HG03159 (cell line): ENCODE measurements at regions not wholly inside any gene's neighbourhood (a gene's known extent, or its start where the extent isn't known, plus 50 kb on each side); places are given as distances from the start of the nearest gene placed in this dataset.
"Not testable (repeated sequence)": the region's sequence is repeated elsewhere in the genome, so short reads cannot be mapped to it uniquely, and the experiment has no call there.

Experiments
- ATAC-seq: cut with Tn5 transposase; IDR thresholded peaks from one replicate; pipeline ENCODE4 v1.9.1; 2021; ENCODE audit warnings: mild to moderate bottlenecking, moderate library complexity; ENCODE audit not compliant: unreplicated experiment

DNA sequence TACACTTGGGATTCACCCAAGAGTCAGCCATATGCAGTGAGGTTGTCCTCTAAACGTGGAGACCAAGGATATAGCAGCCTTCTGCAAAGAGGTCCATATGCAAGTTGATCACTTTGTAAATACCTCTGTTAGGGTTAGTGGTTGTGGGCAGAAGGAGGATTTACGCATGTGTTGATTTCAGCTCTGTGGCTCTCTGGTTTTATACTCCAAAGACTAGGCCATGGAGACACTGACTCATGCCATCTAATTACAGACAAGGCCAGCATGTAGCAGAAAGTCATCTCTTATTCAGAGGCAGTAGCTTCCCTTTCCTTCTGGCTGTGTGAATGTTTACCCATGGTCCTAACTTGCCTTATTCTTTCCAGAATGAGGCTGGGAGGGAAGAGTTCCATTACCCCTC lies 140.9 kb upstream of the GOLGA6L4 start:
- not testable (repeated sequence) for ATAC-seq

DNA sequence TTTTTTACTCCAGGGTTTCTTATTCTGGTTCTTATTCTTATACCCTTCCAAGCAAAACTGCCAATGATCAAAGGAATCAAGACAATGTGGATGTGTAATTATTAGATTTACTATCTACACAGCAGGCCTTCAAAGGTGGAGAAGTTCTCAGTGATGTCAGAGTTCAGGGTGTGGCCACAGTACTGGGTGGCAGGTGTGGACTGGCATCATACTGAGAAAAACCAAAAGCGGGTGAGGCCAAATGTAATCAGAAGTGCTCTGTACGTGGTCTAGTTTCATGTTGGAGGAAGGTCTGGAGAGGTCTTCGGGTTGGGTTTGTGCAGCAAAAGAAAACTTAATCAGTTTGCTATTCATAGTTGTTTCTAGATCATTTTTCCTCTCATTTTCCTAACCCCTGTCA lies 138.5 kb upstream of the GOLGA6L4 start:
- not testable (repeated sequence) for ATAC-seq

DNA sequence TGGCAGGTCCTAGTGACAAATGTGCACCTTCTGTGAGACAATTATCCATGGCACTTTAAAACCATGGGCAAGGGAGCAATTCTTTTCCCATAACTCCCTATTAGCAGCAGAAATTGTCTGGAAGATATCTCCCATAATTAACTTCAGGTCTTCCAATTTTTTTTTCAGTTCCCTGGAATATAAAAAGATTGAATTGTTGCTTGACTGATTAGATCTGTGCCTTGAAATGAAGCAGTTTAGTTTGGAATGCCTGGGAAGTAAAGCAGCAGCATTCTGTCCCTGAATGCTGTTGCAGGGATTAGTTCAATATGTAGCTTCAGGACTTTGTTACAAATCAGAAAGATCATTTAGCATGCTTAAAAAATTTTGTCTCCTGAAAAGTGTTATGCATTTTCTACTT lies 137.0 kb upstream of the GOLGA6L4 start:
- ATAC-seq, result no peak

DNA sequence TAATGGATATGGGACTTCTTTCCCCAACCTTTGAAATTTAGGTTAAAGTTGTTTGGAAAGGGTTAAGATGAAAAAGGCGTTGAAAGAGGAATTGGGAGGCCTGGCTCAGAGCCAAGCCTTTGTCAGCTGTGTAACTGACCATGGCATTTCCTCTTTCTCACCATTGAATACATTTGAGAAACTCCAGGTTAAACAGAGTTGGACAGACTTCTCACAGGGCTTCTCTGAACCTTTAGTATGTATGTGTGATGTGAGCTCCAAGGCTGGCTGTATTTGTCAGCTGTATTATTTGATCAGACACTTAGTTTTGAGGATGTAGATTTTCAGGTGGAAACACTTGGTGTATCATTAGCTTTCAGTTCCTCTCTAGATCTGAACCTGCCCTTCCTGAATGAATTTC lies 136.4 kb upstream of the GOLGA6L4 start:
- ATAC-seq, result peak; percentile 74

DNA sequence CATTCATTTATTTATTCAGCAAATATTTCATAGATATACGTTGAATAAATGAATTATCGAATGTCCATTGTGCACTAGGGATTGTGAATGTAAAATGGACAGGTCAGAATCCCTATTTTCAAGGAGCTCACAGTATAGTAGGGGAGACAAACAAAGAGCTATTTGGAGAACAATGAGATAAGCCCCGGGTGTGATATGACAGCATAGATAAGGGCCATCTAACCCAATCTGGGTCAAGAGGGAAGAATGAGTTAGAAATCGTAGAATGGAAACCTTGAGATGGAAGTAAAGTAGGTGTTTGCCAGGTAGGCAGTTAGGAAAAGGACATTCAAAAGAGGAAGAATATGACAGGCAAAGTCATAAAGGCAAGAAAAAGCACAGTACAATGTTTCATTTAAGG lies 132.2 kb upstream of the GOLGA6L4 start:
- ATAC-seq, result no peak

DNA sequence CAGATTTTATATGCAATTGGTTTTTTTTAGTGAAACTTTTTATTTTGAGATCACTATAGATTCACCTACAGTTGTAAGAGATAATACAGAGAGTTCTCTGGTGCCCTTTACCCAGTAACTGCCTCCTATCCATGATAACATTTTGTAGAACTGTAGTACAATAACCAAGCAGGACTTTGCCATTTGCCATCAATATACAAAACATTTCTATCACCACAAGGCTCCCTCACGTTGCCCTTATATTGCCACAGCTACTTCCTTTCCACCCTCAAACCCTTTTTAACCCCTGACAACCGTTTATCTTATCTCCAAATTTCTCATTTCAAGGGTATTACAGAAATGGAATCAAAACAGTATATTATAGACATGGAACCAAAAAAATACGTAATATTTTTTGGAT lies 130.7 kb upstream of the GOLGA6L4 start:
- ATAC-seq, result no peak

DNA sequence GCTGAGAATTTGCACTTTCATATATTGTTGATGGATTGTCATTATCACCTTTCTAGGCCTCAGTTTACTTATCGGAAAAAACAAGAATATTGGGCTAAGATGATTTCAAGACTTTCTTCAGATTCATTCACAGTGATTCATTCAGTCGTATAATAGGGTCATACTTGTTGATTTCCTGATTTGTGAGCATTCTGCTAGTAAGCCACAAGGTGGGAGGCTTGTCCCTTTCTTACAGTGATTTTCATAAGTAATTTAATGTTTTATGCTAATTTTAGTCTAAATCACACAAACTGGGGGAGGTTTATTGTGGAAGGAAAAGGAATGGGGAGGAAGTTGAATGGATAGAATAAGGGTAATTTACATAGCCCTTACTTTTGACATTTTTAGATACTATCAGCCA lies 126.8 kb upstream of the GOLGA6L4 start:
- ATAC-seq, result no peak

DNA sequence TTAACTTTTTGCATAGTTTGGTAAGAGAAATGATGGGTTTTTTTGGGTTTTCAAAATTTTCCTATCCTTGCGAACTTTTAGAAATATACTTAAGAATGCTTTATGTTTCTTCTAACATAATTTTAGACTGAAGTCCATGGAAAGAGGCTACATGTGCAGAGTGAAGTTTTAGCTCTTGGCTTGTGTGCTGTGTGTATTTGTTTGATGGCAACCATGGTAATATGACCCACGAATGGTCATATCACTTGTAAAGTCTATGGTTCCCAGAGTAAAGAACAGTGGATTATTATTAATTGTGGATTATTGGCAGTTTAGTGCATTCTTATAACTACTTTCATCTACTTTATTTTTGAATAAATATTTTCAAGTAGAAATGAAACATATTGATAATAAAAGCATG lies 124.0 kb upstream of the GOLGA6L4 start:
- no peak for ATAC-seq

DNA sequence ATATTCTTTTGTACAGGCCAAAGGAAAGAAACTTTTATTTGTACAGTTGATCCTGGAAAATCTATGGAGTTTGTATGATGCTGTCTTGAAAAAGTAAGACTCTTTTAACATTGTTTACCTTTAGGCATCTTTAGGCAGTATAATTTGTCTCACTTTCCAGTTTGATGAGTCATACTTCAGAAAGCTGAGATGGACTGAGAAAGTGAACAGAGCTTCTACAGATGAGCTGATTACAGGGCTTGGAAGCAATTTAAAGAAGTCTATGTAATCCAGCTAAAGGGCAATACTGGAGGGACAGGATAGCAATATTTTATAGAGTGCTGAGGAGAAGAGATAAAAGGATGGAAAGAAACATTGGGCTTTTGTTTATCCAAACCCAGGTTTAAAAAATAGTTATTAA lies 123.5 kb upstream of the GOLGA6L4 start:
- no peak for ATAC-seq

DNA sequence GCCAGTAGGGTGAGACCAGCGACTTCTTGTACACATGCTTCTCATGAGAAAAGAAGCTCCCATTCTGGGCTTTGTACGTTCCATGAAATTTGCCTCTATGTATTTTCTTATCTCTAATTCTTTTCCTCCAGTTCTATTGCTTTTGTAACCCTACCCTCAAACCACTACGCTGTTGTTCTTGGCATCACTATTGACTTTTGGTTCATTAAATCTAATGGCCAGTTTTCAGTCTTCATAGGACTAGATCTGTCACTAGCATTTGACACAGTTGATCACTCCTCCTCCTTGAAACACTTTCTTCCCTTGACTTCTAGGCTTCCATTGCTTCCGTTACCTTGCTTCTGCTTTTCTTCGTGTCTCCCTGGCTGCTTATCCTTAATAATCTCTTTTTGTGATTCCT lies 121.7 kb upstream of the GOLGA6L4 start:
- ATAC-seq, result no peak

DNA sequence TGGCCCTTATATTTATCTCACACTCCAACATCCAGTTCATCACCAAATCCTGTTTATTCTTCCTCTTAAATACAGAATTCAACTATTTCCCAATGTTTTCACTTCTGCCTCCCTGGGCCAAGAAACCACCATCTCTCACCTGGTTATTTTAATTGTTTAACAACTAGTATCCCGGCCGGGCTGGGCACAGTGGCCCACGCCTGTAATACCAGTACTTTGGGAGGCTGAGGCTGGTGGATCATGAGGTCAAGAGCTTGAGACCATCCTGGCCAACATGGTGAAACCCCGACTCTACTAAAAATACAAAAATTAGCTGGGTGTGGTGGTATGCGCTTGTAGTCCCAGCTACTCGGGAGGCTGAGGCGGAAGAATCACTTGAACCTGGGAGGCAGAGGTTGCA lies 120.9 kb upstream of the GOLGA6L4 start:
- ATAC-seq, result not testable (repeated sequence)

DNA sequence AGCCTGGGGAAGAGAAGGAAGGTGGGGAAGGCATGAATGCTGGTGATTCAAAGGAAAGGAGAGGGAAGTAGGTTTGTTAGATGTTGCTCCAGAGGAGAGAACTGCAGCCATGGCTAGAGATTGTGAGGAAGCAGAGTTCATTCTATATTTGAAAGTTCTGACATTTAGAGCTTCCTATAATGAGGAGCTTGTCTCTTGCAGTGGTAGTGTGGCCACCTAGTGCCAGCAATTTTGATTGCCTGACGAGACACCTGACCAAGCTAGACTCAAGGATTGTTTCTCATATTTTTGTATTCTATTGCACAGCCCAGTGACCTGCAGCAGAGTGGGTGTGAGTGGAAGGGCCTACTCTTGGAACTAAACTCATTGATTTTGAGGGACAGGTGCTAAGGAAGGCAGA lies 116.2 kb upstream of the GOLGA6L4 start:
- ATAC-seq, result not testable (repeated sequence)

DNA sequence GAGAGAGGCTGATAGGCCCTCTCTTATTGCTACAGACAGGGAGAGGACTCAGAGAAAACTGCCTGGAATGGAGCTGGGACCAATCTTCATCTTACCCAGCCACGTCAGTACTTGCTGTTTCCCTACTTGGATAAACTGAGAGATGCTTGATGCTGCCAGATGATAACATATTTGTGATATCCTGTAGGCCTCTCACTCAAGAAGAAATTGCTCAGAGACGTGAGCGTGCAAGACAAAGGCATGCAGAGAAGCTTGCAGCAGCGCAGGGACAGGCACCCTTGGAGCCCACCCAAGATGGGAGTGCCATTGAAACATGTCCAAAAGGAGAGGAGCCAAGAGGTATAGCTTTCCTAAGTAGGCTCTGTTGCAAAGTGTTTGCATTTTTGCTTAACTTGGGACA lies 114.7 kb upstream of the GOLGA6L4 start:
- not testable (repeated sequence) for ATAC-seq

DNA sequence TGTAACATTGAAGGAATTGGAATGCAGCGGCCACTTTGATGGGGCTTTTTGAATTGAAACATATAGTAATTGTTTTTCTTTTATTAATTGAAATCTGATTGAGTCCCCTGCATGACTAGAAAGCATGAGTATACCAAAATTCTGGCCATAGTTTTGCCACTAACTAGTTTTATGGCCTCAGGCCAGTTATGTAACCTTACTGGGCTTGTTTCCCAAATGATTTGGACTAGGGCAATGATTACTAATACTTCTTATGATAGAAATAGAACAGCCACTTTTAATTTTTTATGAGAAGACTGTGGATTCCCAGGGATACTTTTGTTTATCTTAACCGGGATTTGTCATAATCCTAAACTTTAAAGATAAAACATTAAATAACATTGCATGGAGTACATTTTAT lies 106.9 kb upstream of the GOLGA6L4 start:
- not testable (repeated sequence) for ATAC-seq

DNA sequence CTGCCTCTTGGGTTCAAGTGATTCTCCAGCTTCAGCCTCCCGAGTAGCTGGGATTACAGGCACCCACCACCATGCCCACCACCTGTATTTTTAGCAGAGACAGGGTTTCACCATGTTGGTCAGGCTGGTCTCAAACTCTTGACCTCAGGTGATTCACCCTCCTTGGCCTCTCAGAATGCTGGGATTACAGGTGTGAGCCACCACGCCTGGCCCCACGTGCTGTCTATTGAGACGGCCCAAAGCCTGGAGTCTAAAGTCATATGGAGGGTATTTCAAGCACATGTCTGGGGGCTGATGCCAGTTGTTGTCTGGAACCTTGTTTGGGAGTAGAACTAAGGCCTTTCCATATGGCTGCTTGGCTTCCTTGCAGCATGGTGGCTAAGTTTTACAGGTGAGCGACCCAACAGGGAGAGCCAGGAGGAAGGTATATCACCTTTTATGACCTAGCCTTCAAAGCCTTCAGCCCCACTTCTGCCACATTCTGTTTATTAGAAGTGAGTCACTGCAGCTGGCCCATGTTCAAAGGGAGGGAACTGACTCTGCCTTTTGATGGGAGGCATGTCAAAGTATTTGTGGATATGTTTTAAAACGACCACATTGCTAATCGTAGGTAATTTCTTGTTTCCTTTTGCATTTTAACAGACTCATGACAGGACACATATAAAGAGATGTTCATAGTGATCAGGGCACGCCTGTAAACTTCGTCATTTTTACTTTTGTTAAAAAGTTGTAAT lies 105.3 kb upstream of the GOLGA6L4 start:
- ATAC-seq, result not testable (repeated sequence)

DNA sequence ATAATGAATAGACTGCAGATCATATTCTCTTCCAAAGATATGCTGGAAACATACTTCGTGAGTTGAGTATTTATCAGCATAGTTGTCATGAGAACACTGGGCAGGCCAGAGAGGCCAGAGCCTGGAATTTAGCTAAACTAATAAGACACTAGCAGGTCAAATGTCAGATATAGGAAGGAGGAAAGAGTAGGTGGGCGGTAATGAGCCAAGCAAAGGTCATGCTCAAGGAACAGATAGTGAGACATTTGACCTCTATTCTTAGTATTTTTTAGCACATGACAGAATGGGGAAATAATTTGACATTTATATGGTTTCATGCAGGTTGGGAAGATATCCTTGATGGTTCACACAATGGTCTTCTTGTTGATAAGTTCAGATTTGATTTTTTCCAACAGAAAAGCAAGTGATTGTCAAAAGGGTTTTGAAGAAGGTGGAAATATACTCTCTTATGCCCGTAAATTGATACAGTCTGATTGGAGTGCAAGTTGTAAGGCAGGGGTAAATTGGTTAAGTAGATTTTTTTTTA lies 99.6 kb upstream of the GOLGA6L4 start:
- not testable (repeated sequence) for ATAC-seq

DNA sequence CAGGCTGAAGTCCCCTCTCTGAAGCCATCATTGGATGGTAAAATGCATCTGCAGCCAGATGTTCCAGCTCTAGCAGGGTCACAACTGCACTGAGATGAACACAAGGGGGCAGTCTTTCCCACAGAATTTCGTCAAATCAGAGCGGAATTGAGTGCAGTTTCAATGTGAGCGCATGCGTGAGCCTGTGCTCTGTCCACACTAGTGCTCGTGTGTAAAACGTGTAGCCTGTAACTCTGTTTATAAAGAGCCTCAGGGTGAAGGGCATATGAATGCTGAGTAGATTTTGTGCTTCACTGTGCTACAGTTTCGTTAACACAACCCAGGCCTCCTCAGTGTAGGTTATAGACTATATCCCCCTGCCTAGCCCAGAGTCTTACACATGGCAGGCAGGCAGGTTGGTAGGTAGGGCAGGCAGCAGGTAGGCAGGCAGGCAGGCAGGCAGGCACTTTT lies 92.7 kb upstream of the GOLGA6L4 start:
- peak; percentile 98 for ATAC-seq

DNA sequence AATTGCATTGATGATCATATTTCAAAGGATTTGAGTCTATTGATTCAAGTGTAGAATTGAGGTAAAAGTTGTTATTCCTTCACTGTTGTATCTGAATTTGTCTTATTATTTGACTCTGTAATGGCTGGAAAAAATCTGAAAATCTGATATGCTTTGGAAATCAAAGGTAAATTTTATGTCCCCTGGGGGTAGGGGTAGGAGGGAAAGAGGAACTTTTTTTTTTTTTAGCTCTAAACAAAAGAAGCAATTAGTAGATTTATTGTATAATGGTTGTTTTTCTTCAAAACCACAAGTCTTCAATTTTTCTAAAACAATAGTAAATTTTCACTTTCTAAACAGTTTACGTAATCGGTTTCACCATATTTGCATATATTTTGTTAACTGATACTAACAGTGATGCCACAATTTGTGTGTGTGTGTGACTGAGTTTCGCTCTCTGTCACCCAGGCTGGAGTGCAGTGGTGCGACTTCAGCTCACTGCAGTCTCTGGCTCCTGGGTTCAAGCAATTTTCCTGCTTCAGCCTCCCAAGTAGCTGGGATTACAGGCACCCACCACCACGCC lies 91.7 kb upstream of the GOLGA6L4 start:
- ATAC-seq, result no peak

DNA sequence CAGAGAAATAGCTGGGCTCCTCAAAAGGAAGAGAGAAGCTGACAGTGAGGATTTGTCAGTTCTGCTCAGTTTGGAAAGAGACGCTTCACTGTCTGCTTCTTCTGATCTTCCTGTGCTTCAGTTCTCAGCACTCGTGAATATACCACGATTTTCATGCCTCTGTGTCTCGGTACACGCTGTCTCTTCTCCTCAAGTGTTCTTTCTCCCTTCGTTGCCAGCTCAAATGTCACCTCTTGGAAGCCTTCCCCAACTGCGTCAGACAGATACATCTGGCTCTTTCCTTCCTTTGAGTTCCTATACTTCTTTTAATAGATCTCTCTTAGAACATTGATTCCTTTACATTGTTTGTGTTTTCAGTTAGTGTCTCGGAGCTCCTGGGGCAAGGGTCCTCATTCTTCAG lies 90.6 kb upstream of the GOLGA6L4 start:
- ATAC-seq, result not testable (repeated sequence)

DNA sequence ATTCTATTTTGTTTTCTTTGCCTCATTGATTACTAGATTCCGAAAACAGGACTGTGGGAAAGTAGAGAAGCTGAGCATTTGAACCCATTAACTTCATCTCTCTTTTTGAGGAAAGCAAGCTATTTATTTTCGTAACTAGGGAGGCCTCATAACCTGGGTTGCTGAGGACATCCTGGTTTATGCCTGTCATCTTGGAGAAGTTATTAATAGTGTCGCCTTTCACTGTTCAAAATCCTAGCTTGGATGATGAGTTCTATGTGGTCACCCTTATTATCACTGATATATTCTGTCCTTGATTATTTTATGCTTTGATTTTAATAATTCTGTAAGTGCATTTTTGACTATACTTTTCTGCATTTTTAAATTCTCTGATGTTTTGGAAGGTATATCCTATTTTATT lies 89.3 kb upstream of the GOLGA6L4 start:
- not testable (repeated sequence) for ATAC-seq

DNA sequence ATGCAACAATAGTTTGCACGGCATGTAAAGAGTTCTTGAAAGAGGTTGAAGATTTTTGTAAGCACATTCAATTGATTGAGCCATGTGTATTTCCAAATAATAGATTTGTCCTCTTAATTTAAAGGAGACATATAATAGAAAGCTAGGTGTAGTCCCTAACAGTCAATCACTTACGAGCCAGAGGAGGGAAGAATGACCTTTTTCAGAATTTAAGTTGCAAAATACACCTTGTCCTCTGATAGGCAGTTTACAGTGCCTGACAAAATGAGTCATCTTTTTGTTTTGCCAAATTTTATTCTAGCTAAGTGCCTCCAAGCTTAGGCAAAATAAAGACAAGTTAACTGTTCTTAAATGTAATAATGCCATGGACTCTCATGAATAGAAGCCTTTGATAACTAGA lies 88.3 kb upstream of the GOLGA6L4 start:
- not testable (repeated sequence) for ATAC-seq

DNA sequence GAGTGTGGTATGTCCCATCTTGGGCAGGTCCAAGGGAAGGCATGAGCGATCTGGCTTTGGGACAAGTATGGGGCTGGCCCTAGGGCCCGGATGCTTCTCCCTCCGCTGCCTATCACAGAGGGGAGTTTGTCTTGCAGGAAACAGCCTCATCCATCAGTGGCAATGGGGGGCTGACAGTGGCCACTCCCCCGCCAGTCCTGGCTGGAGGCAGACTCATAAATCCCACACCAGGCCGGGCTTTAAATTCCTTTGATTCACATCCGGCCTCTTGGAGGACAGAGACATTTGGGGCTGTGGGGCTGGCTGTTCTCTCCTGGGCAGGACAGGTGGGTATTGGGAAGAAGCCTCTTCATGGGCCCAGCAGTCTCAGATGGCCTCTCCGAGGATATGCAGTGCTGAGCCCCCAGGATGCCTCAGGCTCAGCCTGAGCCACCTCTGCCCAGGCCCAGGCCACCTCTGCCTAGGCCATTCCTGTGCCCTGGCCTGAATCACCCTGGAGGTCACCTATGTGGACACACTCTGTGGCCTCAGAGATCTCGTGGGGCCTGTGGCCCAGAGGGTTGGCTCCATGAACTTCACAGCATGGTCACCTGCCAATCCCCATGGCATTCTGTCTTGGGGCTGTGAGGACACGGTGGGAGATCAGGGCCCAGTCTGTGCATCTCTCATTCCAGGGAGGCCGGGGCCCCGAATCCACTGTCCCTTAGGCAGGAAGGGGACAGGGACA lies 84.2 kb upstream of the GOLGA6L4 start:
- ATAC-seq, result no peak
